Sigmoid colon (tissue), 6 donors: ENCODE measurements at regions not wholly inside any gene's neighbourhood (a gene's known extent, or its start where the extent isn't known, plus 50 kb on each side); places are given as distances from the start of the nearest gene placed in this dataset.

Experiments used
- DNase-seq: peaks from one replicate; pipeline ENCODE4 v3.0.0-alpha.2; 2019
- H3K27ac ChIP-seq, 4 donors: fragments of 200-600 bp; sonication (generic); one replicate each; pipeline ENCODE4 v1.5.1; 2016 to 2019; ENCODE audit warnings: mild to moderate bottlenecking in 1 of 4
- H3K27me3 ChIP-seq, 3 donors: fragments of 200-600 bp; sonication (generic); one replicate each; pipeline ENCODE4 v1.5.1; 2019; ENCODE audit warnings: mild to moderate bottlenecking in 1 of 3
- H3K36me3 ChIP-seq, 4 donors: fragments of 200-600 bp; sonication (generic); one replicate each; pipeline ENCODE4 v1.5.1; 2016 to 2019
- H3K4me1 ChIP-seq, 4 donors: fragments of 200-600 bp; sonication (generic); one replicate each; pipeline ENCODE4 v1.5.1; 2017 to 2019
- H3K4me3 ChIP-seq, 4 donors: fragments of 200-600 bp; sonication (generic); one replicate each; pipeline ENCODE4 v1.5.1; 2017 to 2019; ENCODE audit warnings: mild to moderate bottlenecking in 2 of 4, moderate library complexity in 1 of 4
- H3K9me3 ChIP-seq, 4 donors: fragments of 200-600 bp in 3 of 4; sonication (generic) in 3 of 4; one replicate each; pipeline versions ENCODE4 v1.5.1 to v1.6.1; 2013 to 2019
- CTCF ChIP-seq, 4 experiments: fragments of 450-650 bp in 3 of 4; fragments of 200-600 bp in 1 of 4; IDR thresholded peaks; one replicate each; pipeline ENCODE4 v1.5.1; 2016 to 2019; ENCODE audit warnings: antibody characterized with exemption in 4 of 4, mild to moderate bottlenecking in 3 of 4, moderate library complexity in 2 of 4
- EP300 ChIP-seq, 4 donors: sonication (generic); formaldehyde crosslinking; IDR thresholded peaks; one replicate each; pipeline ENCODE4 v1.6.1; 2017; ENCODE audit warnings: antibody characterized with exemption in 4 of 4
- POLR2A ChIP-seq, 2 donors: fragments of 450-650 bp; IDR thresholded peaks; one replicate each; pipeline ENCODE4 v1.6.1; 2016; ENCODE audit warnings: antibody characterized with exemption in 2 of 2, mild to moderate bottlenecking in 2 of 2, moderate library complexity in 2 of 2
- POLR2AphosphoS5 ChIP-seq, 4 donors: sonication (generic); formaldehyde crosslinking; IDR thresholded peaks; one replicate each; pipeline ENCODE4 v1.6.1; 2017; ENCODE audit warnings: antibody characterized with exemption in 4 of 4
- WGBS, 2 donors: extraction: QIAGEN DNeasy Blood & Tissue Kit; methylation state at CpG; one replicate each; pipeline ENCODE4 v1.1.7; 2013; 5-methylcytosine and 5-hydroxymethylcytosine counted together
- intact Hi-C: fragments of 100-400 bp; cut with DNase I; formaldehyde crosslinking; loops from one replicate; pipeline ENCODE4 v1.15.1; 2023
- donor health status: healthy with polysubstance abuse.
- donor health status: healthy.

- DNase-seq, result no peak
- no peak for TF ChIP-seq CTCF (IDR thresholded peaks at IDR 0.05)
- no peak for TF ChIP-seq POLR2A (IDR thresholded peaks at IDR 0.05)
- no peak for TF ChIP-seq EP300 (IDR thresholded peaks at IDR 0.05)
- no peak for TF ChIP-seq POLR2AphosphoS5 (IDR thresholded peaks at IDR 0.05)
- Histone ChIP-seq H3K9me3 (peaks cover 0 to 11% (median 5%) of the 10 kb centered on the region in 4 donors), H3K36me3 (no peaks in the 10 kb centered on the region), H3K4me1 (no peaks in the 10 kb centered on the region), H3K4me3 (no peak overlapping the region), H3K27ac (no peak overlapping the region), H3K27me3 (no peaks in the 10 kb centered on the region)
- 70 to 73% methylated on average over 2 of the region's 2 CpGs for WGBS, 2 donors
- intact Hi-C loops, result no loop called here
These were observed 163.1 kb upstream of the PGR start for GRCh38 chr11:101292661-101293240.

GRCh38 chr11:101291279-101291678 is 161.7 kb upstream of the PGR start:
- intact Hi-C loops, result no loop called here
- Histone ChIP-seq H3K27ac (no peak overlapping the region), H3K27me3 (no peaks in the 10 kb centered on the region), H3K4me1 (no peaks in the 10 kb centered on the region), H3K9me3 (peaks cover 0 to 11% (median 5%) of the 10 kb centered on the region in 4 donors), H3K36me3 (no peaks in the 10 kb centered on the region), H3K4me3 (no peak overlapping the region)
- 32 to 53% methylated on average over 1 of the region's 1 CpG for WGBS, 2 donors
- no peak for DNase-seq
- TF ChIP-seq POLR2A (IDR thresholded peaks at IDR 0.05) (no peak), EP300 (IDR thresholded peaks at IDR 0.05) (no peak), POLR2AphosphoS5 (IDR thresholded peaks at IDR 0.05) (no peak)

DNA sequence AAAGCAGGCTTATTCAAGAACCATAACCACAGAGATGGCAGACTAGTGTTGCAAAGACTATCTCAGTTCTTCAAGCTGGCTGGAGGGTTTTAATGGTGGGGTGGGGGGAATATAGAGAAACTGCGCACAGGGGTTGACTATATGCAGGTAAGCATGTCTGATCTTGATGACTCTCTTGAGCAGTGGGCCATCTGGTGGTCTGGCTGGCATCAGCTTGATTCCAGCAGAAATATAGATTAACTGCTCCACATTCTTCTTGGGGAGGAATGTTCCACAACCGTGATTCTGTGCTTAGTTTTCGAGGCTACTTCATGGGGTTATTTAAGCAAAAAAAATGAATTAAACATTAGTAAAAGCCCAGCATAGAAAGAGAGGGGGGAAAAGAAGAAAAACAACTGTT is 158.8 kb upstream of the PGR start:
- Histone ChIP-seq H3K9me3 (peaks cover 0 to 12% (median 5%) of the 10 kb centered on the region in 4 donors), H3K36me3 (no peaks in the 10 kb centered on the region), H3K27me3 (no peaks in the 10 kb centered on the region), H3K4me3 (no peak overlapping the region), H3K27ac (no peak overlapping the region), H3K4me1 (no peaks in the 10 kb centered on the region)
- TF ChIP-seq CTCF (IDR thresholded peaks at IDR 0.05) (no peak), POLR2A (IDR thresholded peaks at IDR 0.05) (no peak), EP300 (IDR thresholded peaks at IDR 0.05) (no peak), POLR2AphosphoS5 (IDR thresholded peaks at IDR 0.05) (no peak)
- intact Hi-C loops, result no loop called here
- WGBS, 2 donors, result 69 to 72% methylated on average over 3 of the region's 3 CpGs
- no peak for DNase-seq

GRCh38 chr11:101279728-101280127 is 150.1 kb upstream of the PGR start:
- H3K27ac ChIP-seq, result no peak overlapping the region
- 84 to 94% methylated on average over 1 of the region's 1 CpG for WGBS, 2 donors
- H3K36me3 ChIP-seq, result no peaks in the 10 kb centered on the region

DNA sequence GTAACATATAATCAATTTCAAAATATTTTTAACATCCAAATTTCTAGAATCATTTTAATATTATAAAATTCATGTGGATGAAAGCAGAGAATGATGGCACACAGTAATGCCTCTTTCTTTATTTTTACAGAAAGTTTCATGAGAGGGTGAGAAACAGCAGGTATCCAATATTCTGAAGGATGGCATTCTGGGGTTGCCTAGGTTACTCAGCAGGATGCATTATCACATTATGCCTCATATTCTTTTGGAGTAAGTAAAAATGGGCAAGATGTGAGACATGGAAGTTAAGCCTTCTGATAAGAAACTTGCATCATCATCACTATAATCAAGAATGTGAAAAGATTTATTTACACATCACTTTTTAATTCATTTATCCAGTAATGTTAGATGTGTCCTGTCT is 148.7 kb upstream of the PGR start:
- Histone ChIP-seq H3K4me3 (no peak overlapping the region), H3K27me3 (no peaks in the 10 kb centered on the region), H3K4me1 (no peaks in the 10 kb centered on the region), H3K27ac (no peak overlapping the region), H3K9me3 (no peaks in the 10 kb centered on the region), H3K36me3 (no peaks in the 10 kb centered on the region)
- TF ChIP-seq POLR2A (IDR thresholded peaks at IDR 0.05), result no peak
- no peak for TF ChIP-seq CTCF (IDR thresholded peaks at IDR 0.05)
- no peak for TF ChIP-seq EP300 (IDR thresholded peaks at IDR 0.05)
- no peak for TF ChIP-seq POLR2AphosphoS5 (IDR thresholded peaks at IDR 0.05)
- no peak for DNase-seq
- intact Hi-C loops, result no loop called here

More at GRCh38 chr11:101279728-101280127, 150.1 kb upstream of the PGR start:
- Histone ChIP-seq H3K4me1 (no peaks in the 10 kb centered on the region), H3K9me3 (no peaks in the 10 kb centered on the region), H3K4me3 (no peak overlapping the region), H3K27me3 (no peaks in the 10 kb centered on the region)
- DNase-seq, result no peak
- intact Hi-C loops, result no loop called here
- TF ChIP-seq EP300 (IDR thresholded peaks at IDR 0.05) (no peak), POLR2A (IDR thresholded peaks at IDR 0.05) (no peak)

GRCh38 chr11:101277036-101277435 is 147.4 kb upstream of the PGR start:
- Histone ChIP-seq H3K27me3 (no peaks in the 10 kb centered on the region), H3K4me1 (no peaks in the 10 kb centered on the region), H3K27ac (no peak overlapping the region), H3K36me3 (no peaks in the 10 kb centered on the region), H3K9me3 (no peaks in the 10 kb centered on the region), H3K4me3 (no peak overlapping the region)
- WGBS, 2 donors, result 84 to 85% methylated on average over 1 of the region's 1 CpG
- intact Hi-C loops, result no loop called here
- no peak for TF ChIP-seq POLR2AphosphoS5 (IDR thresholded peaks at IDR 0.05)
- no peak for TF ChIP-seq POLR2A (IDR thresholded peaks at IDR 0.05)
- no peak for TF ChIP-seq EP300 (IDR thresholded peaks at IDR 0.05)
- TF ChIP-seq CTCF (IDR thresholded peaks at IDR 0.05), result no peak
- DNase-seq, result no peak
